Stomach smooth muscle (tissue), 2 donors: ENCODE measurements at regions not wholly inside any gene's neighbourhood (a gene's known extent, or its start where the extent isn't known, plus 50 kb on each side); places are given as distances from the start of the nearest gene placed in this dataset.

ENCODE experiments used
- H3K27ac ChIP-seq: one replicate; pipeline ENCODE4 v1.7.0; 2013; ENCODE audit warnings: mild to moderate bottlenecking, low read length, inconsistent platforms
- H3K27me3 ChIP-seq, 2 donors: one replicate each; pipeline ENCODE4 v1.7.0; 2013; ENCODE audit warnings: low read length in 2 of 2; ENCODE audit not compliant: insufficient read depth in 2 of 2, control insufficient read depth in 1 of 2
- H3K36me3 ChIP-seq, 2 donors: one replicate each; pipeline ENCODE4 v1.7.0; 2013; ENCODE audit warnings: low read length in 2 of 2; ENCODE audit not compliant: control insufficient read depth in 2 of 2, insufficient read depth in 2 of 2
- H3K4me1 ChIP-seq: one replicate; pipeline ENCODE4 v1.7.0; 2013; ENCODE audit warnings: low read length; ENCODE audit not compliant: control insufficient read depth, insufficient read depth
- H3K4me3 ChIP-seq, 2 donors: one replicate each; pipeline ENCODE4 v1.7.0; 2013; ENCODE audit warnings: low read length in 2 of 2
- H3K9ac ChIP-seq, 2 donors: one replicate each; pipeline ENCODE4 v1.7.0; 2013; ENCODE audit warnings: low read length in 2 of 2, mild to moderate bottlenecking in 1 of 2
- H3K9me3 ChIP-seq, 2 donors: one replicate each; pipeline ENCODE4 v1.7.0; 2013; ENCODE audit warnings: low read length in 2 of 2; ENCODE audit not compliant: control insufficient read depth in 2 of 2
- donor health status: healthy.
- donor health status: Pancreatic carcinoma.

GRCh38 chr13:58025821-58026220 lies 394.3 kb downstream of the PCDH17 start:
- no peak overlapping the region for H3K4me3 ChIP-seq
- H3K4me1 ChIP-seq, result no peaks in the 10 kb centered on the region
- no peaks in the 10 kb centered on the region for H3K9me3 ChIP-seq
- no peaks in the 10 kb centered on the region for H3K36me3 ChIP-seq
- H3K9ac ChIP-seq, result no peak overlapping the region
- no peaks in the 10 kb centered on the region for H3K27me3 ChIP-seq
- H3K27ac ChIP-seq, result no peak overlapping the region

GRCh38 chr13:58032676-58033460 lies 401.3 kb downstream of the PCDH17 start:
- no peaks in the 10 kb centered on the region for H3K9me3 ChIP-seq
- no peaks in the 10 kb centered on the region for H3K36me3 ChIP-seq
- H3K27ac ChIP-seq, result no peak overlapping the region
- H3K27me3 ChIP-seq, result no peaks in the 10 kb centered on the region
- H3K4me3 ChIP-seq, result no peak overlapping the region
- H3K4me1 ChIP-seq, result no peaks in the 10 kb centered on the region
- no peak overlapping the region for H3K9ac ChIP-seq

- Histone ChIP-seq H3K36me3 (no peaks in the 10 kb centered on the region), H3K4me3 (no peak overlapping the region), H3K9me3 (no peaks in the 10 kb centered on the region), H3K27me3 (no peaks in the 10 kb centered on the region), H3K27ac (no peak overlapping the region), H3K4me1 (no peaks in the 10 kb centered on the region), H3K9ac (no peak overlapping the region)
Observed at GRCh38 chr13:58043971-58044370, 412.4 kb downstream of the PCDH17 start.

GRCh38 chr13:58048670-58049069 lies 417.1 kb downstream of the PCDH17 start:
- Histone ChIP-seq H3K4me1 (no peaks in the 10 kb centered on the region), H3K27ac (no peak overlapping the region), H3K9ac (no peak overlapping the region), H3K27me3 (no peaks in the 10 kb centered on the region), H3K9me3 (no peaks in the 10 kb centered on the region), H3K4me3 (no peak overlapping the region), H3K36me3 (no peaks in the 10 kb centered on the region)

GRCh38 chr13:58051396-58051795 lies 419.9 kb downstream of the PCDH17 start:
- H3K36me3 ChIP-seq, result no peaks in the 10 kb centered on the region

GRCh38 chr13:58051807-58052375 lies 420.3 kb downstream of the PCDH17 start:
- no peak overlapping the region for H3K27ac ChIP-seq
- H3K9ac ChIP-seq, result no peak overlapping the region

More at GRCh38 chr13:58051396-58051795, 419.9 kb downstream of the PCDH17 start:
- Histone ChIP-seq H3K4me3 (no peak overlapping the region), H3K4me1 (no peaks in the 10 kb centered on the region), H3K9ac (no peak overlapping the region), H3K27ac (no peak overlapping the region), H3K9me3 (no peaks in the 10 kb centered on the region), H3K27me3 (no peaks in the 10 kb centered on the region)

GRCh38 chr13:58056426-58056825 lies 424.9 kb downstream of the PCDH17 start:
- Histone ChIP-seq H3K9me3 (no peaks in the 10 kb centered on the region), H3K4me1 (no peaks in the 10 kb centered on the region), H3K9ac (no peak overlapping the region), H3K4me3 (no peak overlapping the region), H3K27ac (no peak overlapping the region), H3K27me3 (no peaks in the 10 kb centered on the region), H3K36me3 (no peaks in the 10 kb centered on the region)

More at GRCh38 chr13:58051807-58052375, 420.3 kb downstream of the PCDH17 start:
- Histone ChIP-seq H3K4me3 (no peak overlapping the region), H3K9me3 (no peaks in the 10 kb centered on the region), H3K36me3 (no peaks in the 10 kb centered on the region), H3K27me3 (no peaks in the 10 kb centered on the region), H3K4me1 (no peaks in the 10 kb centered on the region)

GRCh38 chr13:58059624-58060023 lies 428.1 kb downstream of the PCDH17 start:
- no peak overlapping the region for H3K4me3 ChIP-seq
- no peak overlapping the region for H3K27ac ChIP-seq
- H3K9ac ChIP-seq, result no peak overlapping the region
- H3K36me3 ChIP-seq, result no peaks in the 10 kb centered on the region
- no peaks in the 10 kb centered on the region for H3K4me1 ChIP-seq
- H3K27me3 ChIP-seq, result no peaks in the 10 kb centered on the region
- no peaks in the 10 kb centered on the region for H3K9me3 ChIP-seq

- no peak overlapping the region for H3K9ac ChIP-seq
Observed at GRCh38 chr13:58080806-58081205, 449.3 kb downstream of the PCDH17 start.

GRCh38 chr13:58081301-58081820 lies 449.8 kb downstream of the PCDH17 start:
- Histone ChIP-seq H3K9me3 (no peaks in the 10 kb centered on the region), H3K4me1 (no peaks in the 10 kb centered on the region), H3K36me3 (no peaks in the 10 kb centered on the region), H3K27ac (no peak overlapping the region), H3K4me3 (no peak overlapping the region), H3K9ac (no peak overlapping the region), H3K27me3 (no peaks in the 10 kb centered on the region)

More at GRCh38 chr13:58080806-58081205, 449.3 kb downstream of the PCDH17 start:
- H3K4me1 ChIP-seq, result no peaks in the 10 kb centered on the region
- H3K4me3 ChIP-seq, result no peak overlapping the region
- H3K9me3 ChIP-seq, result no peaks in the 10 kb centered on the region
- H3K27me3 ChIP-seq, result no peaks in the 10 kb centered on the region
- no peaks in the 10 kb centered on the region for H3K36me3 ChIP-seq
- H3K27ac ChIP-seq, result no peak overlapping the region

GRCh38 chr13:58083064-58083463 lies 451.5 kb downstream of the PCDH17 start:
- H3K36me3 ChIP-seq, result no peaks in the 10 kb centered on the region
- H3K9me3 ChIP-seq, result no peaks in the 10 kb centered on the region
- H3K27me3 ChIP-seq, result no peaks in the 10 kb centered on the region
- no peak overlapping the region for H3K27ac ChIP-seq
- H3K4me1 ChIP-seq, result no peaks in the 10 kb centered on the region
- no peak overlapping the region for H3K4me3 ChIP-seq
- H3K9ac ChIP-seq, result no peak overlapping the region
